ENCODE measurements at regions not wholly inside any gene's neighbourhood (a gene's known extent, or its start where the extent isn't known, plus 50 kb on each side); places are given as distances from the start of the nearest gene placed in this dataset.

DNA sequence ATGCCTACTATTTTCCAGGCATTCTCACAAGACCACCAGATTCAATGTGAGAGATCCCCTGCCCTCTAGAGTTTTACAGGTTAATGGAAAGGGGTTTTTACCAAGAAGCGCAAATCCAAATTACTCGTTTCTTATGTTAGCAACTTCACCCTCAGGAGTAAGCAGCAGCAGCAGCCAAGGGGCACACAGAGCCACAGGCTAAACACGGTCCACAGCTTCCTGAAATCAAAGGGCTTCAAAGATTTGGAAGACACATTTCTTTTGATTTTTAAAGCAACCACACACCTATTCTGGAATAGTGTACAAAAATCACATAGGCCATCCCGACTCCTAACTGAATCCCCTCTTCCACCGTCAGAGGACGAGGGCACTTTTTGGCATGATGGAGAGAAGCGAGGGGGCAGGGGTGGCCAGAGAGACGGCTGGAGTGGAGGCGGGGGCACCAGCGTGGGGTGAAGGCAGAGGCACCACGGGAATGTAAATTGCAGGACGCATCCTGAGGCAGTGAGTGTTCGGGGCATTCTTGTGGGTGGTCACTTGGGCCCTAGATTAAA, 107.0 kb downstream of the ARF6 start:
- peak; percentile 19 for DNase-seq

DNA sequence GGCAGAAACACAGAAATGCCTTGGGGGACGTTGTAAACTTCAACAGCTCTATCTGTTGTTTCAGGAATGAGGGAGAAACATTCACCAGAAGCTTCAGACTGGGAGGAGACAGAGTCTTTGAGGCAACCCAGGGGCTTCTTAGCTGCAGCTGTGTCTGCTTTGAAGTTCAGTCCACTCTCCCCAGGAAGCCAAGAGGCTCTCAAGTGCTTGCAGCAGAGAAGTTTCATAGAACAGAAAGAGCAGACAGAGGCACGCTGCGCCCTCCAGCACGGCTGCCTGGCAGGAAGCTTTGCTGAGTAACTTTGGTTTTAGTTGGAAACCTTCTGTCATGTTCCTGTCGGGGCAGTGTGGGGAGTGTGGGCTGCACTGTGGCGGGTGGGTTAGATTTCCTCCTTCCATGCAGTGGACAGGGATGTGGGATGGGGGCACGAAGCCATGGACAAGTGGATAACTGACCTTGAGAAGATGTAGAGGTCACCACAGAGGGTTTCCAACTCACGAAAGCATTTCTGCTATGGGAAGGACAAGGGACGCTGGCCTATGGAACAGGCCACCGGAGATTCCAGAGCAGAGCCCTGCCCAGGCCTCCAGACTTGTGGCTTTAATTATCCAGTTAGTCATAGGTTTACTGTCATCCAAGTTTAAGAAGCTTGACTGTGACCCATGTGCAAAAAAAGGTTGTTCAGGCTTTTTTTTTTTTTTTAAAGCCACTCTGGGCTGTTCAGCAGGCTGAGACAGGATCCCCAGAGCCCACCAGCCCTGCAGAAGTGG, 107.7 kb downstream of the ARF6 start:
- peak; percentile 58 for DNase-seq

DNA sequence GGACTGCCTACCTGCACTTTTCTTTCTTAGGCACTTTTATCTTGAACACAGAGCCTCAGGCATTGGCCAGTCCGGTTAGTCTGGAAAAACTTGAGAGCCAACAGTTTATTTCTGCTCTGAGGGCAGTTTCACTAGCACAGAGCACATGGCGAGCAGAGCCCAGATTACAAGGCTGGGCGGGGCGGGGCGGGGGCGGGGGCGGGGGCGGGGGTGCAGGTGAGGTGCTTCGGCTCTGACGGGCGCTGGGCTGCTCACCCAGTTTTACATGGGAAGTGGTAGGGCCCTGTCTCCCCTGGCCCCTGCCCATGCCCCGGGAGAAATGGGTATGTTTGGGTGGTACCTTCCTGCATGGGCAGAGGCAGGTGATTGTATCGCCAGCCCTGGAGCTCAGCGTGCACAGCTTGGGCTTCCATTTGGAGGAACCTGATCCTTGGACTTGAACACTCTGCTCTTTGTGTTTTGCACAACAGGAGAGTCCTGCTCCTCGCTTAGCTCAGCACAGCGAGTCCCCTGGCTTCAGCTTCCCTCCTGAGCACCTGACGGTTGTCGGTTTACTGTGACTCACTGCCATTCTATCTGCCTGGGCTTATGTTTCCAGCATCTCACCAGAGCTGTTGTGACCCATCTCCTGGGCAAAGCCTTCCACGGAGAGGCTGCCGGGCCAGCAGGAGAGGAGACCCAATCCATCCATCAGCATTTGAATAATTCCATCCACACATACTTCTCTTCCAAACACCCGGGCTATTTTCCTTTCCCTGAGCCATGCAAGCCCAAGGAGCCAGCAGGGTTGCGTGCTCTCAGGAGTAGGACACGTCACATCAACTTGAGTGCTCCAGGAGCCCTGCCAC, 108.5 kb downstream of the ARF6 start:
- DNase-seq: peak; percentile 44

DNA sequence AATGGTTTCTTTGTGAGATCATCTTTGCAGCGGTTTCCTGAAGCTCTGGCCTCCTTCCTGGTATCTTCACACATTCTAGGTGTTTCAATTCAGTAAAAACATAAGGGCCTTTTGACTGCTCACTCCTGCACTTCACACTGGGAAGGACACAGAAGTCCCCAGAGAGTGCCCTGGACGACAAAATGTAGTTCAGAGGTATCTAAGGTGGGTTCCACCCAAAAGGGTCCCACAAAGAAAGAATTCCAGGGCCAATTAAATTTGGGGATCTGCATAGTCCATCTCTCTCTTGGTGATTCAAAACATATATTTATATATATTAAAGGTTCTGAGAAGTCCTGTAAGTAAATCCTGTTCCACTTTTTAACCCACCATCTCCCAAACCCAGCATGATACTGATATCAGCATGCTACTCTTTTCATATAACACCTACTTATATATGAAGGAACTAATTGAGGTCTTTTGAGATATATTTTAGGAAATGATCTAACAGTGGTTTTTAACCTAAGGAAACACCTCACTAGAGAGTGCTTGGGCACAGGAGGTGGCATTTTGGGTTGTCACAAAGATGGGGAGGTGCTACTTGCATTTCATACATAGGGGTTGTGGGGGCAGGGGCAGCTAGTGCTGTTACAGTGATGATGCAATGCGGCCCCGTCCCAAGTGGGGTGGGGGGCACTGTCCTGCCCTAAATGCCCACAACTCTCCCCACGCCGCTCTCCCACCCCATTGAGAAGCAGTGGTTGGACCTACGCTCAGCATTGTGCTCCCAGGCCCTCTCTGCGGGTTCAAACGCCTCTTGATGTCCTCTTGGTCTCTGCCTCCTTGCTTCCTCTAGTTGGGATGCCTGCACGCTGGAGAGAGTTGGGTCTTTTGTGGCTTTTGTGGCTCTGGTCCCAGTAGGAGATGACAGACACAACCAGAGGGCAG, 109.4 kb downstream of the ARF6 start:
- no peak for DNase-seq

GRCh38 chr14:50002926-50003212, 110.0 kb downstream of the ARF6 start:
- DNase-seq: no peak

DNA sequence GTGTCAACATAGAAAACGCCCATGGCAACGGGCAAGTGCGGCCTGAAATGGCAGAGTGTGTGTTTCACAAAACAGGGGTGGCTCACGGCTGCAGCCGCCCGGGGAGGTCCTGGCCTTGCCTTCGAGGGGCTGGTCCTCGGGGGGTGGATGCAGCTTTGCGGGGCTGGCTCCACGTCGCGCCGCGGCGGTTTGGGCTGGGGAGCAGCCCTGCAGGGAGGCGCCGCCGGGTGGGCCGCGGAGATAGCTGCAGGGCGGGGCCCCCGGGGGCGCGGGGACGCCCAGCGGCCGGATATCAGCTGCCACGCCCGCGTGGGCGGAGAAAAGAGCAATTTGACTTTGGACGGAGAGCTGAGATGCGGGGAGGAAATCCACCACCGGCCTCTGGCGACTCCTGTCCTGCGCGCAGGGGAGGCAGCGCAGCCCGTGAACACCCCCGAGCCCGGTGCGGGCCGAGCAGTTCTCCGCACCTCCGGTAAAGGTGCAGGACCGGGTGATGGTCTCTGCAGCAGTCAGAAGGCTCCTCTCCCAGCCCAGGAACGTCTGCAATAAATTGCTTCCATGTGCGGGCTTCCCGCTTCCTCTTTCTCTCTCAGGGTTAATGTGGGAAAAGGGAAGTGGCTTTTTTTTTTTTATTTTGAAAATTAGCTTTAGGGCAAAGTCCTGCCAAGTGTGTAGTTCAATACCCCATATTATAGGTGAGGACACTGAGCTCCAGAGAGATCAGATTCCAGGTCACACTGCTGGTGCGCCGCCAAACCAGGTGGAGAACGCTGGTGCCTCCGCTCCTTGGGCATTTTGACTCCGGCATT, 110.5 kb downstream of the ARF6 start:
- peak; percentile 85 for DNase-seq

GRCh38 chr14:50006141-50006540, 110.2 kb downstream of the VCPKMT start:
- no peak for DNase-seq

DNA sequence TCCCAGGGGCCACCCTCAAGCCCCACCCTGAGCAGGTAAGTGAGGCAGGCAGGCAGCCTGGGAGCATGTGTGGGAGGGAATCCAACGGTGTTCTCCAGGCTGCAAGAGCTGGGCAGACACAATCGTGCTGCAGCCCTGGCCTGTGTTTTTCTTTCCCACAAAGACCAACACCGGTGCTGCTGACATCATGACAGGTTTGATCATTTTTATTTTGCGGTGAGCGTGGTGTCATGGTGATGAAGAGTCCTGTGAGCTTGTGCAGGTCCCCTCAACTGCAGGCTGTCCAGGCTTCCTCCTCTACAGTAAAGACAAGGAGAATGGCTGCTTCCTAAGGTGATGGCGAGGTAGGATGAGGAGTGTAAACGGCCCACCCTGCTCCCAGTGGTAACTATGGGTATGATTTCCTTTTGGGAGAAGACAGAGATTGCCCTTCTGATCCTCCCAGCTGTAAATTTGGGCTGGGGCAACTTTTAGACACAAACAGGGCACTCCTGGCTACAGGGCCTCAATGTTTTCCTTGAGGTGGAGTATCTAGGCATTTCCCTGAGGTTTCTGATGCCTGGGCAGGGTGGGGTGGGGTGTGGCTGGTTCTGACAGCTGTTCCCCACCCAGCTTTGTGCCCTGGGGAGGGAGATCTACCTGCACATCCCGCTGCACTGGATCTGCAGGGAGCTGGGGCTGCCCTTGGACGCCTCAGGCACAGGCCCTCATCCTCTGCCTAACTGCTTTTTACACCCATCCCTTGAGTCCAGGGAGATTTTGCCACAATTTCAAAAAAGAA, 109.1 kb downstream of the VCPKMT start:
- DNase-seq: no peak

GRCh38 chr14:50008562-50008961, 107.8 kb downstream of the VCPKMT start:
- no peak for DNase-seq

DNA sequence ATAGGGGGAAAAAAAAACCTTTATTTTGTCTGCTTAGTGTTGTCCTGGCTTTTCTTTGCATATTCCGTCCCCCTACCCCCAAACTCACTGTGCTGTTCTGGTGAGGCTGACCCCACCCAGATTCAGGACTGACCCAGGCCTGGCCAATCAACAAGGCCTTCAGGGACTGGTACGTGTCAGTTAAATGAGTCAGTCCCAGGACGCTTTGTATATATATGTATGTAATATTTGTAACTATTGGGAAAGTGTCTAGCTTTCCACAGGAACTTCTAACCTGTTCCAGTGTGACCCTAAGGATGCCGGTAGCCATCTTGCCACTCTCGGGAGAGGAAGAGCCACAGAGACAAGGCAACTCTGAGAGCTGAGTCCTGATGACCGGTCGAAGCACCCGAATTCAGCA, 107.4 kb downstream of the VCPKMT start:
- no peak for DNase-seq

GRCh38 chr14:50010752-50011151, 105.6 kb downstream of the VCPKMT start:
- DNase-seq: no peak

DNA sequence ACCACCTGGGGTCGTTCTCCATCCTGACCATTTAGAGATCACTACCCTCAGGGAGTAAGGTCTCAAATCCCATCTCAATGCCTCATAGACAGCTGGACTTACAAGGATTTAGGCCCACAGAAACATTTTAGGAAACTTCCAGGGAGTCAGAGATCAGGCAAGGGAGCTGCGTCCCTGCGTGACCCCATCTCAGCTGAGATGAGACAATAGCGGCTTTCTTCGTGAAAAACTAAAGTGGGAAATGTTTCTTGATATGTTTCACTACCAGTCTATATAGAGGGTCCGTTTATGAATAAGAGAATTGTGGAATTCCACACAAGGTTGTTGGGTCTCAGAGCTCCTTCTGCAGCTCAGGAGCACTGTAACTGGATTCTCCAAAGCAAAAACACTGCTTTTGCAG, 105.1 kb downstream of the VCPKMT start:
- DNase-seq: no peak

GRCh38 chr14:50012644-50013043, 103.7 kb downstream of the VCPKMT start:
- DNase-seq: no peak

- no peak for DNase-seq
Observed at GRCh38 chr14:50013198-50013918, 103.0 kb downstream of the VCPKMT start.

DNA sequence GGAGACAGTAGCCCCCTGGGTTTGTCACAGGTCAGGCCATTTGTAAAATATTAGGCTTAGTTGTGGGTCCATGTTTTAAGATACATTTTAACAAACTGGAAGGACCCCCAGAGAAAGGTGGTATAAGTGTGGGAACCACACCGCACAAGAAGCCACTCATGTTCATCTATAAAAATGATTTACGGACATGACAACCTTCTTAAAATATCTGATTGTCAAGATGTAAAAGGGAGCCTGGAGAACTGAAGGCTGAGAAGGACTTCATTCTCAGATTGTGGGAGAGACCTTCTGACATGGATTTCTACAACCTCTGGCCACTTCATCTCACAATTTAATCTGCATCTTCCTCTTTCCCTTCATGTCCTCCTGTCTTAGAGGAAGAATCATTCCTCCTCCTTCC, 102.4 kb downstream of the VCPKMT start:
- DNase-seq: no peak

DNA sequence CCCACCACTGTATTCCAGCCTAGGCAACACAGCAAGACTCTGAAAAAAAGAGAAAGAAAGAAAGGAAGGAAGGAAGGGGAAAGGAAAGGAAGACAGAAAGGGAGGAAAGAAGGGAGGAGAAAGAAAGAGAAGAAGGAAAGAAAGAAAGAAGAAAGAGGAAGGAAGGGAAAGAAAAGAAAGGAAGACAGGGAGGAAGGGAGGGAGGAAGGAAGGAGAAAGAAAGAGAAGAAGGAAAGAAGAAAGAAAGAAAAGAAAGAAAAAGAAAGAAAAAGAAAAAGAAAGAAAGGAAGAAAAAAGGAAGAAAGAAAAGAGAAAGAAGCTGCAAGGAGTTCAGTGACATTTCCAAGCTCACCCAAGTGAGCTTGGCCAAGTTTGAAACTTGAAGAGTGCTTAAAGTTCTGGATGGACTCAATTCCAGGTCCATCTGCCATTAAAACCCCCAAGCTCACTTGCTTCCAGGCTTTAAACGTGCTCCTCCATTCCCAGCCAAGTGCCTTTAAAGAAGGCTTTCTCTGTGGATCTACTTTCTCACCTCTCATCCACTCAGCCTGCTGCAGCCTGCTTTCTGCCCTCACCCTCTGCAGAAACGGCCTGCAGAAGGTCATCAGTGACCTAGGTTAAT, 101.5 kb downstream of the VCPKMT start:
- DNase-seq: no peak

DNA sequence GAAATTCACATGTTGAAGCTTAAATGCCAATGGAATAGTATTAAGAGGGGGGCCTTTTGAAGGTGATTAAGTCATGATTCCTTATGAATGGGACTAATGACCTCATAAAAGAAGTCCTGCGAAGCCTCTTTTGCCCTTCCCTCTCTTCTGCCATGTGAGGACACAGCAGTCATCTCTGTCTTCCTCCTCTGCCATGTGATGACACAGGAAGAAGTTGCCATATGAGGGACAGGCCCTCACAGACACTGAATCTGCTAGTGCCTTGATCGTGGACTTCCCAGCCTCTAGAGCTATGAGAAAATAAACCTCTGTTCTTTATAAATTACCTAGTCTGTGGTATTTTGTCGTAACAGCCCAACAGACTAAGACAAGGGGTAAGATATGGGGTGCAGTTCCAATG, 100.7 kb downstream of the VCPKMT start:
- DNase-seq: no peak

DNA sequence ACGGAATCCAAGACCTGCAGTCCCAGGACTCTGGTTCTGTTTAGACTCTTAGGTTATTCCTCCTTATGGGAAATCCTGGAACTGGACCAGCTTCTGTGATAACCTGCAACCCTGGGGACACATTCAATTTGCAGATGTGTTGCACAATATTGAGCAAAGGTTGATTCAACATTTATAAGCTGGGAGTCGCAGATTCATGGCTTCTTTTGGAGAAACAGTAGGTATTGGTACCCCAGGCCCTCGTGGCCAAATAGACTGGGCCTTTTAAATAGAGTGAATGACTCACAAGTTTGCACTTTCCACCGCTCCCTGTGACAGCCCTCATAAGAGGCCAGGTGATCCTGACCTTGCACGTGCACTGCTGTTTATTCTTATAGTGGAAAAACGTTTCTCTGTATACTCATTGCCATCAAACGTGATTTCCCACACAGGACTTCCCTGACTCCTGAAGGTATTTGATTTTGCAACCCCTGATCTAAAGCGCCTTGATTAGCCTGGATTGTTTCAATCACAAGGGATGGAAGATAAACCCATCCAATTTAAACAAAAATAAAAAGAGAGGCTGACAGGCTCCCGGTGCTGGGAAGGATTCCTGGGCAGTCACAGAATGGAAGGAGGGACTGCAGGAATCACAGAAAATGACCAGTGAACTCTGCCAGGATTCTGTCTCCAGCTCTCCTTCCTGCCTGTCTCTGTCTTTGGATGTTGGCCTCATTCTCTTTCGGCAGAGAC, 98.0 kb downstream of the VCPKMT start:
- no peak for DNase-seq

- no peak for DNase-seq
Observed at GRCh38 chr14:50018933-50019210, 97.5 kb downstream of the VCPKMT start.
